Trophoblast cell (in vitro differentiated cells and primary cell): ENCODE measurements at regions not wholly inside any gene's neighbourhood (a gene's known extent, or its start where the extent isn't known, plus 50 kb on each side); places are given as distances from the start of the nearest gene placed in this dataset.
A peak's percentile ranks its signal among the peaks of the same experiment; 100 is the strongest.

Experiments used
- DNase-seq, 2 donors: peaks; one replicate each; pipeline ENCODE4 v3.0.0-alpha.2; 2016
- H2AFZ ChIP-seq: 2 replicates; pipeline ENCODE4 v1.6.1; 2013; ENCODE audit warnings: low read length, moderate library complexity, mild to moderate bottlenecking; ENCODE audit not compliant: insufficient read depth, poor library complexity
- H2AK5ac ChIP-seq: 2 replicates; pipeline ENCODE4 v1.6.1; 2013; ENCODE audit warnings: mild to moderate bottlenecking, low read length
- H2BK120ac ChIP-seq: 2 replicates; pipeline ENCODE4 v1.6.1; 2013; ENCODE audit warnings: low read length, mild to moderate bottlenecking, moderate library complexity; ENCODE audit not compliant: insufficient read depth, poor library complexity
- H2BK12ac ChIP-seq: 2 replicates; pipeline ENCODE4 v1.6.1; 2013; ENCODE audit warnings: mild to moderate bottlenecking, low read length, moderate library complexity
- H2BK5ac ChIP-seq: 2 replicates; pipeline ENCODE4 v1.6.1; 2013; ENCODE audit warnings: low read length, low read depth, moderate library complexity, mild to moderate bottlenecking; ENCODE audit not compliant: poor library complexity
- H3K14ac ChIP-seq: 2 replicates; pipeline ENCODE4 v1.6.1; 2013; ENCODE audit warnings: mild to moderate bottlenecking, low read length
- H3K18ac ChIP-seq: 2 replicates; pipeline ENCODE4 v1.6.1; 2013; ENCODE audit warnings: mild to moderate bottlenecking, low read length
- H3K23ac ChIP-seq: 2 replicates; pipeline ENCODE4 v1.6.1; 2013; ENCODE audit warnings: low read length
- H3K27ac ChIP-seq: 2 replicates; pipeline ENCODE4 v1.5.1; 2013; ENCODE audit warnings: low read depth, mild to moderate bottlenecking, inconsistent platforms, low read length, moderate library complexity
- H3K27me3 ChIP-seq: 2 replicates; pipeline ENCODE4 v1.6.1; 2013; ENCODE audit warnings: inconsistent platforms, mild to moderate bottlenecking, low read length, moderate library complexity; ENCODE audit not compliant: insufficient read depth
- H3K36me3 ChIP-seq, 2 experiments: 1 replicate in 1 of 2; 2 replicates in 1 of 2; pipeline ENCODE4 v1.6.1; 2013; ENCODE audit warnings: low read length in 2 of 2, mild to moderate bottlenecking in 2 of 2, moderate library complexity in 1 of 2; ENCODE audit not compliant: insufficient read depth in 2 of 2, control insufficient read depth in 1 of 2
- H3K4ac ChIP-seq: 2 replicates; pipeline ENCODE4 v1.6.1; 2013; ENCODE audit warnings: low read depth, mild to moderate bottlenecking, low read length, moderate library complexity
- H3K4me1 ChIP-seq, 2 experiments: 1 replicate in 1 of 2; 2 replicates in 1 of 2; pipeline ENCODE4 v1.6.1; 2013; ENCODE audit warnings: low read length in 2 of 2, mild to moderate bottlenecking in 2 of 2, moderate library complexity in 1 of 2; ENCODE audit not compliant: insufficient read depth in 2 of 2, control insufficient read depth in 1 of 2
- H3K4me2 ChIP-seq: 2 replicates; pipeline ENCODE4 v1.6.1; 2013; ENCODE audit warnings: inconsistent platforms, mild to moderate bottlenecking, low read length, moderate library complexity
- H3K4me3 ChIP-seq: 2 replicates; pipeline ENCODE4 v1.5.1; 2013; ENCODE audit warnings: mild to moderate bottlenecking, low read depth, low read length, inconsistent platforms
- H3K79me1 ChIP-seq: one replicate; pipeline ENCODE4 v1.6.1; 2013; ENCODE audit warnings: low read length
- H3K79me2 ChIP-seq: 2 replicates; pipeline ENCODE4 v1.6.1; 2013; ENCODE audit warnings: low read length, mild to moderate bottlenecking; ENCODE audit not compliant: control insufficient read depth, insufficient read depth, poor library complexity
- H3K9ac ChIP-seq: 2 replicates; pipeline ENCODE4 v1.6.1; 2013; ENCODE audit warnings: mild to moderate bottlenecking, low read length
- H3K9me3 ChIP-seq: 2 replicates; pipeline ENCODE4 v1.6.1; 2013; ENCODE audit warnings: low read depth, mild to moderate bottlenecking, control low read depth, inconsistent platforms, low read length; ENCODE audit not compliant: insufficient read depth
- H4K12ac ChIP-seq: 2 replicates; pipeline ENCODE4 v1.6.1; 2013; ENCODE audit warnings: low read depth, mild to moderate bottlenecking, low read length, moderate library complexity
- H4K8ac ChIP-seq: 2 replicates; pipeline ENCODE4 v1.6.1; 2013; ENCODE audit warnings: low read depth, mild to moderate bottlenecking, low read length, moderate library complexity
- H4K91ac ChIP-seq: one replicate; pipeline ENCODE4 v1.6.1; 2013; ENCODE audit warnings: low read depth, mild to moderate bottlenecking, low read length, moderate library complexity
- WGBS: extraction: QIAGEN DNeasy Blood & Tissue Kit; methylation state at CpG from one replicate; pipeline ENCODE4 v1.1.7; 2013; ENCODE audit warnings: missing lambda C conversion rate; ENCODE audit not compliant: insufficient read length, insufficient coverage; ENCODE audit errors: extremely low coverage; 5-methylcytosine and 5-hydroxymethylcytosine counted together

- peak; percentile 74 to 88 for DNase-seq
- peaks cover 24% of the 10 kb centered on the region for H3K9me3 ChIP-seq
- H2BK120ac ChIP-seq: no peak overlapping the region
- H3K23ac ChIP-seq: no peak overlapping the region
- no peaks in the 10 kb centered on the region for H3K36me3 ChIP-seq
- no peak overlapping the region for H2BK12ac ChIP-seq
- H3K4me2 ChIP-seq: no peak overlapping the region
- no peak overlapping the region for H3K9ac ChIP-seq
- no CpG with 5 or more reads among the region's 6 CpGs for WGBS
- H3K18ac ChIP-seq: no peak overlapping the region
- H2BK5ac ChIP-seq: no peak overlapping the region
- no peaks in the 10 kb centered on the region for H3K4me1 ChIP-seq
- H2AK5ac ChIP-seq: no peak overlapping the region
- no peak overlapping the region for H4K12ac ChIP-seq
- no peak overlapping the region for H3K4ac ChIP-seq
- no peak overlapping the region for H2AFZ ChIP-seq
- no peak overlapping the region for H4K8ac ChIP-seq
- no peaks in the 10 kb centered on the region for H3K27me3 ChIP-seq
- H3K79me2 ChIP-seq: no peaks in the 10 kb centered on the region
- no peaks in the 10 kb centered on the region for H3K79me1 ChIP-seq
- H3K27ac ChIP-seq: no peak overlapping the region
- H4K91ac ChIP-seq: no peak overlapping the region
- H3K4me3 ChIP-seq: no peak overlapping the region
- H3K14ac ChIP-seq: no peak overlapping the region
Measured at GRCh38 chr19:8926341-8926740, 83.9 kb downstream of the MUC16 start.

DNA sequence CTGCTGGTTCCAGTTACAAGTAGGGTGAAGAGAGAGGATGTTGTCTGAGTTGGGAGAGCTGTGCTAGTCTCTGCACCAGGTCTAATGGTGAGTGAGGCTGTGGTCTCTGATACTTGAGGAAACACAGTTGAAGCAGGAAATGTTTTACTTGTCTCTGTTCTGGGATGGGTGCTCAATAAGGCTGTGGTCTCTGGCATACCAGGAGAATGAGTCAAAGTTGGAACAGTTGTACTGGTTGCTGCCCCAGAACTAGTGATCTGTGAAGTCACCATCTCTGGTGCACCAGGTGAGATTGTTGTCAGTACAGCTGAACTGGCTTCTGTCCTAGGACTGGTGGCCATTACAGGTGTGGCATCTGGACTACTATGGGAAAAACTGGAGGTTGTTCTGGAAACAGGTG, 74.7 kb downstream of the MUC16 start:
- H3K18ac ChIP-seq: no peak overlapping the region
- peak in 1 of 2 donors; percentile 12 for DNase-seq
- no peak overlapping the region for H3K27ac ChIP-seq
- no peak overlapping the region for H3K14ac ChIP-seq
- H2BK120ac ChIP-seq: no peak overlapping the region
- no peak overlapping the region for H4K91ac ChIP-seq
- no peak overlapping the region for H2AFZ ChIP-seq
- H3K9ac ChIP-seq: peak overlapping the region; percentile 52
- H4K12ac ChIP-seq: no peak overlapping the region
- no peaks in the 10 kb centered on the region for H3K4me1 ChIP-seq
- H3K36me3 ChIP-seq: no peaks in the 10 kb centered on the region
- H3K4ac ChIP-seq: no peak overlapping the region
- H2BK12ac ChIP-seq: no peak overlapping the region
- no peak overlapping the region for H3K4me3 ChIP-seq
- no peak overlapping the region for H2AK5ac ChIP-seq
- H3K4me2 ChIP-seq: no peak overlapping the region
- peaks cover 41% of the 10 kb centered on the region for H3K9me3 ChIP-seq
- no peak overlapping the region for H4K8ac ChIP-seq
- no peak overlapping the region for H3K23ac ChIP-seq
- H3K27me3 ChIP-seq: no peaks in the 10 kb centered on the region
- H3K79me2 ChIP-seq: no peaks in the 10 kb centered on the region
- H3K79me1 ChIP-seq: no peaks in the 10 kb centered on the region
- H2BK5ac ChIP-seq: no peak overlapping the region

DNA sequence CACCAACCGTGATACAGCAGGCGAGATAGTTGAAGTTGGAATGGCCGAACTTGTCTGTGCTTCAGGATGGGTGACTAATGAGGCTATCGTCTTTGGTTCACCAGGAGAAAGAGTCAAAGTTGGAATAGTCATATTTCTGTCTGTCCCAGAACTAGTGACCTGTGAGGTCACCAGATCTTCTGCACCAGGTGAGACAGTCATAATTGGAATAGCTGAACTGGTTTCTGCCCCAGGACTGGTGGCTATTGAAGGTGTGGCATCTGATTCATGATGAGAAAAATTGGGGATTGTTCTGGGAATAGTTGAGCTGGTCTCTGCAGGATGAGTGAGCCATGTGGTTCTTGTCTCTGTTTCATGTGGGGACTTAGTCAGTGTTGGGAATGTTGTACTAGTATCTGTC, 71.6 kb downstream of the MUC16 start:
- no peak overlapping the region for H3K9ac ChIP-seq
- no peaks in the 10 kb centered on the region for H3K4me1 ChIP-seq
- H4K12ac ChIP-seq: no peak overlapping the region
- no peak overlapping the region for H3K18ac ChIP-seq
- no peak overlapping the region for H3K4me3 ChIP-seq
- no peak overlapping the region for H2AFZ ChIP-seq
- H3K4ac ChIP-seq: no peak overlapping the region
- H2BK120ac ChIP-seq: no peak overlapping the region
- no peaks in the 10 kb centered on the region for H3K79me2 ChIP-seq
- H3K27ac ChIP-seq: no peak overlapping the region
- H3K23ac ChIP-seq: no peak overlapping the region
- no peak overlapping the region for H3K4me2 ChIP-seq
- H2BK12ac ChIP-seq: no peak overlapping the region
- no peak overlapping the region for H3K14ac ChIP-seq
- no peaks in the 10 kb centered on the region for H3K27me3 ChIP-seq
- peaks cover 35% of the 10 kb centered on the region for H3K9me3 ChIP-seq
- H4K8ac ChIP-seq: no peak overlapping the region
- DNase-seq: peak; percentile 29 to 53
- no peak overlapping the region for H2BK5ac ChIP-seq
- H4K91ac ChIP-seq: no peak overlapping the region
- no peak overlapping the region for H2AK5ac ChIP-seq
- no peaks in the 10 kb centered on the region for H3K36me3 ChIP-seq
- H3K79me1 ChIP-seq: no peaks in the 10 kb centered on the region
- WGBS: no CpG with 5 or more reads among the region's 4 CpGs
